ENCODE measurements at regions not wholly inside any gene's neighbourhood (a gene's known extent, or its start where the extent isn't known, plus 50 kb on each side); places are given as distances from the start of the nearest gene placed in this dataset.
"Not testable (repeated sequence)": the region's sequence is repeated elsewhere in the genome, so short reads cannot be mapped to it uniquely, and the experiment has no call there.

DNA sequence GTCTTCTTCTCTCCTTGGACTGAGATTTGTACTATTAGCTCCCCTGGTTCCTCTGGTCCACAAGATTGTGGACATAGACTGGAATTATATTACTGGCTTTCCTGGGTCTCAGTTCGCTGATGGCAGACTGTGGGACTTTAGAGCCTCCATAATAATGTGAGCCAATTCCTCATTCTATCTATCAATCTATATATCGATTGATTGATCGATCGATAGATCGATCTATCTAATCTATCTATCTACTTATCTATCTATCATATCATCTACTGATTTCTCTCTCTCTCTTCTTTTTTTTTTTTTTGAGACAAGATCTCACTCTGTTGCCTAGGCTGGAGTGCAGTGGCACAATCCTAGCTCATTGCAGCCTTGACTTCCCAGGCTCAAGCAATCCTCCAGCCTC lies 51.5 kb upstream of the DDR1 start:
- DNase-seq (ENCODE audit: low spot score): no peak

GRCh38 chr6:30830438-30830837 lies 53.9 kb upstream of the DDR1 start:
- DNase-seq (ENCODE audit: low spot score): no peak

DNA sequence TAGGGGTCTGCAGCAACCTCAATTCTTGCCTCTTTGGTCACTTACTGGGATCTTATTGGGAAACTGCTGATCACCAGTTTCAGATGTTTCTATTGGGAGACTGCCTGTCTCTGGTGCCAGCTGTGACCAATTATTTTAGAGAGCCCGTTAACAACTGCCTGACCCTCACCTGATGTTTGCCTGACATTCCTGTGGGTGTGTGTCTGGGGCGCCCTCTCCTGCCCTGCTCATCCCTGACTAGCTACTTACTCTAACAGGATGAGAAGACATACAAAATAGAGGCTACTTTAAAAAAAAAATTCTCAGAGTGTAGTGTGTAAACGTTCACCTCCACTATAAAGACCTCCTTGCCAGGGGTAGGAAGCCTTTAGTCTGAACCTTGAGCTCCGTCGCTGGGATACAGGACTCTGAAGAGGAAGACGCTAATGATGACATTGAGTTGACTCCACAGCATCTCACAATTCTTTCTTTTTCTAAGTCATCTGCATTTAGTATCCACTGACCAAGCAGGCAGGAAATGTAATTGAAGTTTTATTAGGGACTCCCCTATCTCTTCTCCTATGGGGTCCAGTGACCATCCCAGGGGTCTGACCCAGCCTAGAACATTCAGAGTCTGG lies 54.6 kb upstream of the DDR1 start:
- no peak for DNase-seq (ENCODE audit: low spot score)

- no peak for DNase-seq (ENCODE audit: low spot score)
Measured at GRCh38 chr6:30829033-30829432, 55.3 kb upstream of the DDR1 start.

GRCh38 chr6:30828027-30828962 lies 56.0 kb upstream of the DDR1 start:
- DNase-seq (ENCODE audit: low spot score): peak; percentile 94

DNA sequence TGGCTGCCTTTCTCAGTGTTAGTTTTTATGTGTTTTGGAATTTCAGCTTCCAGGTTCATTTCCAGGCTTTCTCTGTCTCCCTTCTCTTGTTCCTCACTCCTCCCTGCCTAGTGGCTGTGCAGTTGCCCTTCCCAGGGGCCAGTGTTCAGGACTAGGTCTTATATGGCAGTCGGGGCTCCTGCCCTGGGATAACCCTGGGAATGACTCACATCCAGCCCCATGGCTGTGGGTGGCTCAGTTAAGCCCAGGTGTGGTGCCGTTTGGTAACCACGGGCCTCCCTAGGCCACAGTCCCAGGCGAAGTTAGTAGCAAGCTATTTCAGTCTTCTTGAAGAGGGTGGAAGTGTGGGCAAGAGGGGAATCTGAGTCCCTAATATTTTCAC lies 57.4 kb upstream of the DDR1 start:
- DNase-seq (ENCODE audit: low spot score): no peak

DNA sequence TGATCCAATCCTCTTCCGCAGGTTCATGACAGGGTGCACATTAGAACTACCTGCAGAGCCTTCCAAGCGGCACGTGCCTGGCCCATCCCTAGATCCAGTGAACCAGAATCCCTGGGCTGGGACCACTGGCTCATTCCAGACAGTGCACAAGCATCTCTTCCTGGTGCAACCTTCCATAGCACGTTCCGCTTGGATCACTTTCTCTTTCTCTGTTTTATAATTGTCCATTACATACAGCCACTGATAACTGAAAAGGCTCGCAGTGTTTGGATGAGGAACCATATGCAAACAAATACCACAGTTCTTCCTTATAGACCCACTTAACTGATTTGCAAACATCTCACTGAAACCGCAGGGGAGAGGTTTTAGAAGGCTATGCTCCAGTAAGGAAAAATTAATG lies 59.6 kb upstream of the DDR1 start:
- DNase-seq (ENCODE audit: low spot score): no peak

GRCh38 chr6:30823534-30823865 lies 60.8 kb upstream of the DDR1 start:
- no peak for DNase-seq (ENCODE audit: low spot score)

DNA sequence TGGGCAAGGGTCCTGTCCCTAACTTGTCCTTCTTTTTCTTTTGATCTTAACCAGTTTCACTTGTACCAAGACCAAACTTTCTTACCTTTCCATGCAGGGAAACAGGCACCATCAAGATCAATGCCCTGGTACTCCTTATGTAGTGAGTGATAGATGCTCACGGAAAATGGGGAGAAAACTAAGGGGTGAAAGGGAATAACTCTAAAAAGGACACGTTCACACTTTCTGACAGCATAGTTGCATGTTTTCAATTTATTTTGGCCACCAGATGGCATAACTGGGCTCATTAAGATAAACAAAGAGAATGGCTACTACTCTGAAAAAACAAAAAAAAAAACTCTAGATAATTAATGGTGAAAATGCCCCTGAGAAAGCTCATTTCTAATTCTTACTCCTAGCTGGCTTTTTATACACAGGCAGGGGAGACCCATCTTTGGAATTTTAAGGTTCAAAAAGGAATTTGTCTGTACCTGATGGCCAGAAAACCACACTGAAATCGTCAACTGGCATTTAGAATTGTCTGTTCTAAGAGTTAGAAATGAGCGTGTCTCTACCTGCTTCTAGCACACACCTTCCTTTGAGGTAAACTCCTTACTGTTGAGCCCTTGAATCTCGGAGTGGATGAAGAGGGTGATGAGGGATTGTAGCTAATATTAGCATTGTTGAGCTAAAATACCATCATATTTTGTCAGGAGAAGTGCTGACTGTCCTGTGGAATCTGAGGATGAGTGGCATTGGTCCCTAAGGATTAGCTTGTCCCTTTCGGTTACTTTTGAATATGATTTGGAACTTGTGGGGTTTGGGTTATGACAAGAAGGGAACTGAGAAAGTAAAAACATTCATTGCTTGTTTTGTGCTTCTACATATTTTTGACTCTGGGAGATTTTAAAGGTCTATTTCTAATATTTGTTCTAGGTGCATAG lies 62.2 kb upstream of the DDR1 start:
- DNase-seq (ENCODE audit: low spot score): no peak

GRCh38 chr6:30820193-30820592 lies 64.1 kb upstream of the DDR1 start:
- DNase-seq (ENCODE audit: low spot score): no peak

- no peak for DNase-seq (ENCODE audit: low spot score)
Measured at GRCh38 chr6:30819297-30819917, 64.9 kb upstream of the DDR1 start.

DNA sequence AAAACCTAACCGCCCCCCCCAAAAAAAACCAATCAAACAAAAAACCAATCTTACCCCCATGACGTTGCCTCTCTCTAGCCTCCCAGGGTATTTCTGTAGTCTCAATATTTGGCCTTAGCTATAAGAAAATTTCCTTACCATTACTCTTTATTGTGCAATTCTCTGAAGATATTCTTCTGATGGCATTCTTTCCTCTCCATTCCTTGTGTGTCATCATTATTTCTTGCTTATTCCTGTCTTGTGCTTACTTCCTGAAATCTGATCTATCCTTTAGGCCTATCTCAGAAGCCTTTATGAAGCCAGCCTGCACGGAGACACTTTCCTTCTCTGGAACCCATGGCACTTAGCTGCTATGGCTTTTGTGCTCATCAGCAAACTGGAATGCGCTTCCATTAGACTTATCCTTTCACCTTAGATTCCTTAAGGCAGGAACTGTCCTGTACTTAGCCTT lies 65.9 kb upstream of the DDR1 start:
- no peak for DNase-seq (ENCODE audit: low spot score)

- no peak for DNase-seq (ENCODE audit: low spot score)
Measured at GRCh38 chr6:30816791-30817739, 67.3 kb upstream of the DDR1 start.

DNA sequence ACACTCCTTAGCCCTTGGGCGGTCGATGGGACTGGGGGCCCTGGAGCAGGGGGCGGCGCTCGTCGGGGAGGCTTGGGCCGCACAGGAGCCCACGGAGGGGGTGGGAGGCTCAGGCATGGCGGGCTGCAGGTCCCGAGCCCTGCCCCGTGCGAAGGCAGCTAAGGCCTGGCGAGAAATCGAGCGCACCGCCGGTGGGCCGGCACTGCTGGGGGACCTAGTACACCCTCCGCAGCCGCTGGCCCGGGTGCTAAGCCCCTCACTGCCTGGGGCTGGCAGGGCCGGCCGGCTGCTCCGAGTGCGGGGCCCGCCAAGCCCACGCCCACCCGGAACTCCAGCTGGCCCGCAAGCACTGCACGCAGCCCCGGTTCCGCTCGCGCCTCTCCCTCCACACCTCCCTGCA lies 68.0 kb upstream of the DDR1 start:
- not testable (repeated sequence) for DNase-seq (ENCODE audit: low spot score)

GRCh38 chr6:30815041-30815742 lies 69.1 kb upstream of the DDR1 start:
- not testable (repeated sequence) for DNase-seq (ENCODE audit: low spot score)

DNA sequence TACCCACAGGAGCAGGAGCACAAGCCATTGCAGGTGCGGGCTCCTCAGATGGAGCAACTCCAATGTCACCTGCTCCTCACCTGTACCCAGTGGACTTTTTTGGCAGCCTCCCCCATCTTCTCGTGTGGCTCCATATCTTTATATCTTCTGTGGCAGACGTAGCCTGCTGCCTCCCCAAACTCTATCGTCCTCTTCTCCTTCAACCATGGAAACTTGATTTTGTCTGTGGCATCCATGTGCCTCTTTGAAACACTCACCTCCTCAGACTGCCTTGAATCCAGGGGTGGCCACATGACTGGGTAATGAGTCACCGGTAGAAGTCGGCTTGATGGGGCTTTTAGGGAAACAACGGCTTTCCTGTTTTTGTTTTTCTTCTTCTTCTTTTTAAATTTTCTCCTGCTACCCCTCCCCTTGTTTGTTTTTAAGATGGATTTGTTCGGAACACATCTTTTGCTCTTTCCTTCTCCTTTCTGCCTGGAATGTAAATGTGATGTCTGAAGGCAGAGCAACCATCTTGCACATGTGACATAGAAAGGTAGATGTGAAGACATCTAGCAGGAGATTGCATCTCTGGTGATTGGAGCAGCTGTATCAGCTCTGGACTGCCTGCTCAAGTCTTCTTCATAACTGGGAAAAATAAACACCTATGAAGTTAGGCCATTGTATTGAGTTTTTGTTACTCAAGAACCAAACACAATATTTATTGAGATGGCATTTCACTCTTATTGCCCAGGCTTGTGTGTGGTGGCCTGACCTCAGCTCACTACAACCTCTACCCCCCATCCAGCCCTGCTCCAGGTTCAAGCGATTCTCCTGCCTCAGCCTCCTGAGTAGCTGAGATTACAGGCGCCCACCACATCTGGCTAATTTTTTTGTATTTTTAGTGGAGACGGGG lies 69.9 kb upstream of the DDR1 start:
- peak; percentile 65 for DNase-seq (ENCODE audit: low spot score)

- no peak for DNase-seq (ENCODE audit: low spot score)
Measured at GRCh38 chr6:30813631-30814145, 69.3 kb upstream of the IER3 start.

GRCh38 chr6:30810813-30811339 lies 66.5 kb upstream of the IER3 start:
- DNase-seq (ENCODE audit: low spot score): peak; percentile 72
